Testis (tissue), 2 donors: ENCODE measurements at regions not wholly inside any gene's neighbourhood (a gene's known extent, or its start where the extent isn't known, plus 50 kb on each side); places are given as distances from the start of the nearest gene placed in this dataset.

Experiments
- DNase-seq: peaks from one replicate; pipeline ENCODE4 v3.0.0-alpha.2; 2019
- H3K27ac ChIP-seq, 2 donors: fragments of 200-600 bp; sonication (generic); one replicate each; pipeline ENCODE4 v1.5.1; 2019
- H3K27me3 ChIP-seq: fragments of 200-600 bp; sonication (generic); one replicate; pipeline ENCODE4 v1.5.1; 2019
- H3K36me3 ChIP-seq: fragments of 200-600 bp; sonication (generic); one replicate; pipeline ENCODE4 v1.5.1; 2017; ENCODE audit warnings: low read depth; ENCODE audit errors: missing control alignments
- H3K4me1 ChIP-seq: fragments of 200-600 bp; sonication (generic); one replicate; pipeline ENCODE4 v1.5.1; 2019
- H3K4me3 ChIP-seq, 2 donors: fragments of 200-600 bp; sonication (generic); one replicate each; pipeline ENCODE4 v1.5.1; 2017 to 2019
- H3K9me3 ChIP-seq: fragments of 200-600 bp; sonication (generic); one replicate; pipeline ENCODE4 v1.5.1; 2017
- POLR2A ChIP-seq: fragments of 450-650 bp; IDR thresholded peaks from one replicate; pipeline ENCODE4 v1.6.1; 2017; ENCODE audit warnings: antibody characterized with exemption, mild to moderate bottlenecking, moderate library complexity
- WGBS, 2 donors: methylation state at CpG; one replicate each; pipeline ENCODE4 v1.1.5; 2018; 5-methylcytosine and 5-hydroxymethylcytosine counted together
- intact Hi-C: fragments of 100-400 bp; cut with DNase I; formaldehyde crosslinking; loops from one replicate; pipeline ENCODE4 v1.15.1; 2023; ENCODE audit warnings: low total_unique reads
- TF ChIP-seq, protein P1 (sequence below), 3 experiments: fragments of 450-650 bp in 2 of 3; fragments of 200-600 bp in 1 of 3; sonication (generic) in 1 of 3; IDR thresholded peaks; one replicate each; pipeline ENCODE4 v1.5.1; 2016 to 2019; ENCODE audit warnings: antibody characterized with exemption in 3 of 3, mild to moderate bottlenecking in 2 of 3, moderate library complexity in 1 of 3

DNA sequence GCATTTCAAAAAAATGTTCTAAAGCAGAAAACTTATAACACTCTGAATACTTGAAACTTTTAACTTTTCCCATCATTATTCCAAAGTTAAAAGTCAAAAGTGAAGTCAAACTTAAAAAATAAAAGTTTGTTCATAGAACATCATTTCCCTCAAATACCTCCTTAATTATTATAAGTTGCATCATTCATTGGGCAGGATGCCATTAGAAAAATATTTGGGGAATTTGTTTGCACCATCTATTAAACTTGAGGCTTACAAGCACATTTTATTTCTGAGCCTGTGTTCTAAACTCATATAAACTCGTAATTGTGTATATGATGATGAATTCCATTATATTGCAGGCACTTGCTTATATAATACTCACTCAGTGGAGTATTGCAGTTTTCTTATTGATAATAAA lies 588.0 kb upstream of the NRXN1 start:
- Histone ChIP-seq H3K9me3 (no peaks in the 10 kb centered on the region), H3K27me3 (no peaks in the 10 kb centered on the region), H3K27ac (no peak overlapping the region), H3K36me3 (no peaks in the 10 kb centered on the region), H3K4me3 (no peak overlapping the region), H3K4me1 (no peaks in the 10 kb centered on the region)
- TF ChIP-seq POLR2A = no peak
- TF ChIP-seq, protein P1, sequence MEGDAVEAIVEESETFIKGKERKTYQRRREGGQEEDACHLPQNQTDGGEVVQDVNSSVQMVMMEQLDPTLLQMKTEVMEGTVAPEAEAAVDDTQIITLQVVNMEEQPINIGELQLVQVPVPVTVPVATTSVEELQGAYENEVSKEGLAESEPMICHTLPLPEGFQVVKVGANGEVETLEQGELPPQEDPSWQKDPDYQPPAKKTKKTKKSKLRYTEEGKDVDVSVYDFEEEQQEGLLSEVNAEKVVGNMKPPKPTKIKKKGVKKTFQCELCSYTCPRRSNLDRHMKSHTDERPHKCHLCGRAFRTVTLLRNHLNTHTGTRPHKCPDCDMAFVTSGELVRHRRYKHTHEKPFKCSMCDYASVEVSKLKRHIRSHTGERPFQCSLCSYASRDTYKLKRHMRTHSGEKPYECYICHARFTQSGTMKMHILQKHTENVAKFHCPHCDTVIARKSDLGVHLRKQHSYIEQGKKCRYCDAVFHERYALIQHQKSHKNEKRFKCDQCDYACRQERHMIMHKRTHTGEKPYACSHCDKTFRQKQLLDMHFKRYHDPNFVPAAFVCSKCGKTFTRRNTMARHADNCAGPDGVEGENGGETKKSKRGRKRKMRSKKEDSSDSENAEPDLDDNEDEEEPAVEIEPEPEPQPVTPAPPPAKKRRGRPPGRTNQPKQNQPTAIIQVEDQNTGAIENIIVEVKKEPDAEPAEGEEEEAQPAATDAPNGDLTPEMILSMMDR (IDR thresholded peaks at IDR 0.05) = no peak
- WGBS, 2 donors = 80 to 91% methylated on average over 1 of the region's 1 CpG
- DNase-seq = no peak
- intact Hi-C loops = no loop called here

DNA sequence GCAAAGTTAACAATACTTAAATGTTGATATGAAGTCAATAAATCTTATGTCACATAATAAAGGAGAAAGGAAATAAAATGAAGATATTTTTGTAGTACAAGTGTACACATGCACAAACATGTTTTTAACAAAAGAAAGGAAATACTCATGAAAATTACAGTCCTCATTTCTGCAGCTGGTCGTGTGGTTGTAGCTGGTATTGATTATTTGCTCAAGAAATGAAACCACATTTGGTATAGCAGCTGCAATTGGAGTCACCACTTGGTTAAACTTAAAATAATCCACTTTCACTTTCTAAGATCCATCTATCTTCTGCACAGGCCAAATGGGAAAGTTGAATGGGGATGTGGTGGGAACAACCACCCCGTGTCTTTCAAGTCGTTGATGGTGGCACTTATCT lies 580.5 kb upstream of the NRXN1 start:
- WGBS, 2 donors = 87 to 88% methylated on average over 3 of the region's 3 CpGs
- H3K27ac ChIP-seq = no peak overlapping the region
- no peaks in the 10 kb centered on the region for H3K9me3 ChIP-seq
- H3K27me3 ChIP-seq = no peaks in the 10 kb centered on the region
- H3K4me3 ChIP-seq = no peak overlapping the region
- no peaks in the 10 kb centered on the region for H3K4me1 ChIP-seq
- DNase-seq = no peak
- no peaks in the 10 kb centered on the region for H3K36me3 ChIP-seq
- TF ChIP-seq, protein P1 (IDR thresholded peaks at IDR 0.05) = no peak
- TF ChIP-seq POLR2A = no peak
- intact Hi-C loops = no loop called here

DNA sequence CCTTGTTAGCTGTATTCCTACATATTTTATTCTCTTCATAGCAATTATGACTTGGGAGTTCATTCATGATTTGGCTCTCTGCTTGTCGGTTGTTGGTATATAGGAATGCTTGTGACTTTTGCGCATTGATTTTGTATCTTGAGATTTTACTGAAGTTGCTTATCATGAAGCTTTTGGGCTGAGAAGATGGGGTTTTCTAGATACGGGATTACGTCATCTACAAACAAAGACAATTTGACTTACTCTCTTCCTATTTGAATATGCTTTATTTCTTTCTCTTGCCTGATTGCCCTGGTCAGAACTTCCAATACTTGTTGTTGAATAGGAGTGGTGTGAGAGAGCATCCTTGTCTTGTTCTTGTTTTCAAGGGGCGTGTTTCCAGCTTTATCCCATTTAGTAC lies 569.8 kb upstream of the NRXN1 start:
- H3K4me1 ChIP-seq = no peaks in the 10 kb centered on the region
- no peaks in the 10 kb centered on the region for H3K9me3 ChIP-seq
- WGBS, 2 donors = 95 to 97% methylated on average over 5 of the region's 5 CpGs
- no peak overlapping the region for H3K27ac ChIP-seq
- intact Hi-C loops = no loop called here
- H3K36me3 ChIP-seq = no peaks in the 10 kb centered on the region
- no peak for DNase-seq
- no peaks in the 10 kb centered on the region for H3K27me3 ChIP-seq
- TF ChIP-seq, protein P1 (IDR thresholded peaks at IDR 0.05) = no peak
- H3K4me3 ChIP-seq = no peak overlapping the region

DNA sequence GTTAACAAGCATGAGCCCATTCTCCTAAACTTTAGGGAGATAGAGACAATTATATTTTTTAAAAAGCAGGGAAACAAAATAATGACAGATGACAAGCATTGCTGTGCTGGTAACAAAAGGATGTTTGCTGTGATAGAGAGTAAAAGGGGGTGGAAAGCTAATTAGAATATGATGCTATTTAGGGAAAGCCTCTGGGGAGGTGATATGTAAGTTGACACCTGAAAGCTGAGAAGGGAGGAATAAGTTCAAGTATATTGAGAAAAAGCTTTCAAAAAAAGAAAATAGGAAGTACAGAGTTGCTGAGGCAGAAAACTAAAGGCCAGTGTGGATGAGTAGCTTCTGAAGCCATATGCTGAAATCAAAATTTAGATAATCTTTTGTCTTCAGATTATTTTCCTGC lies 565.2 kb upstream of the NRXN1 start:
- DNase-seq = no peak
- Histone ChIP-seq H3K4me3 (no peak overlapping the region), H3K27ac (no peak overlapping the region), H3K9me3 (no peaks in the 10 kb centered on the region), H3K27me3 (no peaks in the 10 kb centered on the region), H3K4me1 (no peaks in the 10 kb centered on the region), H3K36me3 (no peaks in the 10 kb centered on the region)
- intact Hi-C loops = no loop called here
- TF ChIP-seq, protein P1 (IDR thresholded peaks at IDR 0.05) = no peak
- TF ChIP-seq POLR2A = no peak

DNA sequence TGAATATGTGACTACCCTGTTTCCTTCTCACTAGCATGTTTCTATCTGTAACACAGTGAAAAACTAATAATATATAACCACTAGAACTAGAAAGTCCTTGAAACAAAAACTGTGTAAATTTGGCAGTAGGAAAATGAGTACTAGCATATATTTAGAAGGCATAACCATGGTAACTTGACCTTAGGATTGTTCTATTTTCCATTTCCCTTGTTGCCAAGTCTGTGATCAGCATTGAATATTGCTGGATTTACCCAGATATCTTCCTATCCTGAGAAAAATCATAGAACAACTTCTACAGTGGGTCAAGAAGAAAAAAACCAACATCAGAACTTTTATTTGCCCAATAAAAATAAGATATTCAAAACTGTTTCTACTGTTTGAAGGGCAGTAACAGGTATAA lies 563.9 kb upstream of the NRXN1 start:
- H3K27me3 ChIP-seq = no peaks in the 10 kb centered on the region
- TF ChIP-seq POLR2A = no peak
- TF ChIP-seq, protein P1 (IDR thresholded peaks at IDR 0.05) = no peak
- H3K9me3 ChIP-seq = no peaks in the 10 kb centered on the region
- no peak overlapping the region for H3K4me3 ChIP-seq
- intact Hi-C loops = no loop called here
- no peak for DNase-seq
- no peak overlapping the region for H3K27ac ChIP-seq
- no peaks in the 10 kb centered on the region for H3K4me1 ChIP-seq
- H3K36me3 ChIP-seq = no peaks in the 10 kb centered on the region
